Mesodermal cell (in vitro differentiated cells): ENCODE measurements at regions not wholly inside any gene's neighbourhood (a gene's known extent, or its start where the extent isn't known, plus 50 kb on each side); places are given as distances from the start of the nearest gene placed in this dataset.

ENCODE experiments used
- H3K27ac ChIP-seq: 2 replicates; pipeline ENCODE4 v1.7.0; 2013; ENCODE audit warnings: mild to moderate bottlenecking, low read depth, low read length, moderate library complexity; ENCODE audit not compliant: severe bottlenecking
- H3K36me3 ChIP-seq: 2 replicates; pipeline ENCODE4 v1.7.1; 2013; ENCODE audit warnings: mild to moderate bottlenecking, low read length, moderate library complexity; ENCODE audit not compliant: control insufficient read depth, insufficient read depth
- H3K4me1 ChIP-seq: one replicate; pipeline ENCODE4 v1.7.1; 2013; ENCODE audit warnings: mild to moderate bottlenecking, low read length; ENCODE audit not compliant: insufficient read depth, control insufficient read depth, poor library complexity, severe bottlenecking
- H3K4me3 ChIP-seq: 2 replicates; pipeline ENCODE4 v1.7.0; 2013; ENCODE audit warnings: low read length, control low read depth, mild to moderate bottlenecking; ENCODE audit not compliant: insufficient read depth, poor library complexity, severe bottlenecking; ENCODE audit errors: extremely low read depth
- H3K9me3 ChIP-seq: 2 replicates; pipeline ENCODE4 v1.7.1; 2013; ENCODE audit warnings: mild to moderate bottlenecking, low read length, moderate library complexity; ENCODE audit not compliant: control insufficient read depth
- WGBS, 2 experiments: methylation state at CpG; one replicate each; pipeline ENCODE4 v1.1.5; 2013; ENCODE audit warnings: missing lambda C conversion rate in 2 of 2; ENCODE audit not compliant: insufficient coverage in 2 of 2; 5-methylcytosine and 5-hydroxymethylcytosine counted together

GRCh38 chr11:29490938-29491337 is 525.9 kb downstream of the KCNA4 start:
- Histone ChIP-seq H3K4me3 (no peak overlapping the region), H3K27ac (no peak overlapping the region), H3K9me3 (no peaks in the 10 kb centered on the region), H3K36me3 (no peaks in the 10 kb centered on the region), H3K4me1 (no peaks in the 10 kb centered on the region)
- 100% methylated on average over 1 of the region's 1 CpG; no CpG with 5 or more reads in 1 of the 2 experiments for WGBS, 2 experiments

GRCh38 chr11:29486301-29486700 is 530.5 kb downstream of the KCNA4 start:
- Histone ChIP-seq H3K4me3 (no peak overlapping the region), H3K36me3 (no peaks in the 10 kb centered on the region), H3K4me1 (no peaks in the 10 kb centered on the region), H3K9me3 (no peaks in the 10 kb centered on the region), H3K27ac (no peak overlapping the region)

- 100% methylated on average over 2 of the region's 4 CpGs for WGBS, 2 experiments
- peaks cover 3% of the 10 kb centered on the region for H3K4me1 ChIP-seq
- no peaks in the 10 kb centered on the region for H3K9me3 ChIP-seq
- no peak overlapping the region for H3K27ac ChIP-seq
- no peak overlapping the region for H3K4me3 ChIP-seq
- no peaks in the 10 kb centered on the region for H3K36me3 ChIP-seq
Observed at GRCh38 chr11:29485641-29486040, 531.2 kb downstream of the KCNA4 start.

DNA sequence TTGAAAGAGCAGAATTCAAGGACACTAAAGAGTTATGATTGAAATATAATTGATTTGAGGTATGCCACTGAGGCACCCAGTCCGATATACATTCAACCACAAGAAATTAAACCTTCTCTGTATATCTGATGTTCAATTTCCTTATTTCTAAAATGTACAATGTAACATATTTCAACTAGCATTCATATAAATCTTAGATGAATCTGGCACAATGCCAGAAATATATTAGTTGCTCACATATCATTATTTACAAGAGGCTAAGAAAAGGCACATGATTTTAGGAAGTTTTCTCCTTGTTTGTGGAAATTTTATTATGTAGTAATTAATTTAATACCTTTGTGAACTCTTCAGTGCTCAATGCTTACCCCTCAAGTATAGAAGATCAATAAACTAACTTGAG is 532.3 kb downstream of the KCNA4 start:
- no peaks in the 10 kb centered on the region for H3K9me3 ChIP-seq
- no CpG with 5 or more reads among the region's 1 CpG for WGBS, 2 experiments
- H3K36me3 ChIP-seq: no peaks in the 10 kb centered on the region
- no peak overlapping the region for H3K27ac ChIP-seq
- H3K4me1 ChIP-seq: peaks cover 3% of the 10 kb centered on the region
- H3K4me3 ChIP-seq: no peak overlapping the region

DNA sequence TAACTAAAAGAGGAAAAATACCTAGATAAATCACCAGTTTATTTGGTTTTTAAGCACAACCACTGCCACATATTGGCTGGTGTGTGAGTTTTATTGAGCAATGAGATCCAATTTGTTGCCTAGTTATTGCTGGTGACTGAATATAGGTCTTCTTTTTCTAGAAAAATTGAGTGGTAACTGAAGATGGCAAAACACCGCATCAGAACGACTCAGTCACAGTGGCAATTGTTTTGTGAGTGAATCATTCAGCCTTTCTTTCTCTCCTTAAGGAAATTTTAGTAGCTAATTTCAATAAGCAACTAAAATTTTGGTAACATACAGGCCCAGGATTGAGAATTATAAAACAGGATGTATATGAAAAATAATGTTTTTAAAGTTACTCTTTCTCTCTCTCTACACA is 533.0 kb downstream of the KCNA4 start:
- Histone ChIP-seq H3K36me3 (no peaks in the 10 kb centered on the region), H3K4me3 (no peak overlapping the region), H3K27ac (no peak overlapping the region), H3K9me3 (no peaks in the 10 kb centered on the region), H3K4me1 (peaks cover 3% of the 10 kb centered on the region)
- no CpG with 5 or more reads among the region's 2 CpGs for WGBS, 2 experiments

DNA sequence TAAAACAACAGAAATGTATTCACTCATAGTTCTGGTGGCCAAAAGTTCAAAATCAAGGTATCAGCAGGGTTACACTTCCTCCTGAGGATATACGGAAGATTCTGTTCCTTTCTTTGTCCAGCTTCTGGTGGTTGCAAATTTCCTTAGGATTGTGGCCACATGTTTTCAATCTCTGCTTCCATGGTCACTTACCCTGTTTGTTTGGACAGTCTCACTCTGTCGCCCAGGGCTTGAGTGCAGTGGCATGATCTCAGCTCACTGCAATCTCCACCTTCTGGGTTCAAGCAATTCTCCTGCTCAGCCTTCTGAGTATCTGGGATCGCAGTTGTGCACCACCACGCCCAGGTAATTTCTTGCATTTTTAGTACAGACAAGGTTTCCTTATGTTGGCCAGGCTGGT is 534.3 kb downstream of the KCNA4 start:
- WGBS, 2 experiments: 80 to 93% methylated on average over 4 of the region's 4 CpGs
- Histone ChIP-seq H3K27ac (no peak overlapping the region), H3K36me3 (no peaks in the 10 kb centered on the region), H3K4me1 (peaks cover 3% of the 10 kb centered on the region), H3K9me3 (no peaks in the 10 kb centered on the region), H3K4me3 (no peak overlapping the region)

GRCh38 chr11:29481738-29482137 is 535.1 kb downstream of the KCNA4 start:
- Histone ChIP-seq H3K36me3 (no peaks in the 10 kb centered on the region), H3K4me3 (no peak overlapping the region), H3K4me1 (peaks cover 3% of the 10 kb centered on the region), H3K27ac (no peak overlapping the region), H3K9me3 (no peaks in the 10 kb centered on the region)
- WGBS, 2 experiments: no CpG with 5 or more reads among the region's 2 CpGs

DNA sequence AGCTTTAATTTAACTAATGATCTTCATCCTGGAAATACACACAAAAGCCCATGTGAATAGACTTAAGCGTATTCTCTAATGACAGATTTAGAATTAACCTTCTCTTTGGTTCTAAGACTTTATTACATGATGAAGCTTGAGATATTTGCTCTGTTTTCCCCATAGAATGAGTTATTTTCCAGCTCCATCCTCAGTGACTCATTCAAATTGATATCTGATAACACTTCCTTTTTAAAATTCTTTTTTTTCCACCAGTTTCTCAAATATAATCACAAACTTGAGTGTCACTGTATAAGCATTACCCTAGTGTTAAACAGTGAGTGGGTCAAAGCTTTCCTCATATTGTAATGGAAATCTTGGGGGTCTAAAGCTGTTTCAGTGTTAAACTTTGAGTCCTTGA is 535.8 kb downstream of the KCNA4 start:
- Histone ChIP-seq H3K27ac (no peak overlapping the region), H3K36me3 (no peaks in the 10 kb centered on the region), H3K4me3 (no peak overlapping the region), H3K9me3 (no peaks in the 10 kb centered on the region), H3K4me1 (peaks cover 3% of the 10 kb centered on the region)
- no CpG with 5 or more reads among the region's 1 CpG for WGBS, 2 experiments

- no CpG with 5 or more reads among the region's 1 CpG for WGBS, 2 experiments
- no peak overlapping the region for H3K4me3 ChIP-seq
- no peaks in the 10 kb centered on the region for H3K9me3 ChIP-seq
- peaks cover 7% of the 10 kb centered on the region for H3K4me1 ChIP-seq
- no peaks in the 10 kb centered on the region for H3K36me3 ChIP-seq
- no peak overlapping the region for H3K27ac ChIP-seq
Observed at GRCh38 chr11:29458252-29458651, 558.6 kb downstream of the KCNA4 start.

DNA sequence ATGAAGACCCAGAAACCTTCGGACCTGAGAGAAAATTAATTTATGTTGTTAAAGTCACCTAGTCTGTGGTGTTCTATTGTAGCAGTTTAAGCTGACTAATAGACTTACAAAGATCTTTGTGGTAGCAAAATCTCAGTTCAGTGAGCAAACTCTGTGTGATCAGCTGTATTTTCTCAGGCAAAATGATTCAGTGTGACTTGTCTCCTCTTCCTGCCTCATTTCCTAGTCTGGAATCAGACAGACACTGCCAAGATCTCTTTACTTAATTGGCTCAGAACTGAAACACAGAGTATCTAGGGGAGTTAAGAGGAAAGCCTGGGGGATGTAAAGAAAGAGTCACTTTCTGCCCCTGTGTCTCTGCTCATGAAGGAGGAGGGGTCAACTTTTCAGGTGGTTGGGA is 564.7 kb downstream of the KCNA4 start:
- Histone ChIP-seq H3K36me3 (no peaks in the 10 kb centered on the region), H3K4me1 (peaks cover 7% of the 10 kb centered on the region), H3K27ac (peak overlapping the region; percentile 57), H3K9me3 (no peaks in the 10 kb centered on the region), H3K4me3 (no peak overlapping the region)
- WGBS, 2 experiments: 78 to 100% methylated on average over 1 of the region's 1 CpG

DNA sequence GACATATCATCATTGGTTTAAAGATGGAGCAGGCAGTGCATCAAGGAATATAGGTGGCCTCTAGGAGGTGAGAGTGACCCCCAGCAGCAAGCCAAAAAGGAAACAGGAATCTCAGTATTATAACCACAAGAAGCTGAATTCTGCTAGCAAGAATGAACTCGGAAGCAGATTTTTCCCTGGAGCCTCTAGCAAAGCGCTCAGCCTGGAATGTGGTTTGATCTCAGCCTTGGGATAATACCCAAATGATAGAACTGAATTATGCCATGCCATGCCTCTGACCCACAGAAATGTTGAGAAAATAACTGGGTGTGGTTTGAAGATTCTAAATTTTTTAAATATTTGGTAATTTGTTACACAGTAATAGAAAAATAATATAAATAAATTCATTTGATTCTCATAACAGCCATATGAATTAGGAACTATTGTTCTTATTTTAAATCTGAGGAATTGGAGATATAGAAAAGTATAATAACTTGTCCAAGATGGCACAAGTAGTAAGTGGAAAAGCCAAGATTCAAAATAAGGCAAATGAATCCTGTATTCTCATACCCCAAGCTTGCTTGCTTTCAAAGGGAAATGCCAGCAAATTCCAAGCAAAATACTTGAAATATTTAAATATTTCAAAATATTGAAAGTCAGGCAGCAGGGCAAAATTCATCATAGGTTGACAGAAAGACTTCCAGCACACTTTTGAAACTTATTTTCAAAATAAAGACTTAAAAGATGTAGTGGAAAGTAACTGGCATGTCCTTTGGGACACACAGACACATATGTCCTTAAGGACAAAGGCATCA is 567.4 kb downstream of the KCNA4 start:
- Histone ChIP-seq H3K9me3 (no peaks in the 10 kb centered on the region), H3K27ac (no peak overlapping the region), H3K4me1 (peaks cover 2% of the 10 kb centered on the region), H3K36me3 (no peaks in the 10 kb centered on the region), H3K4me3 (no peak overlapping the region)
- 76 to 100% methylated on average over 2 of the region's 2 CpGs for WGBS, 2 experiments
